HG03097 (cell line): ENCODE measurements at regions not wholly inside any gene's neighbourhood (a gene's known extent, or its start where the extent isn't known, plus 50 kb on each side); places are given as distances from the start of the nearest gene placed in this dataset.
"Not testable (repeated sequence)": the region's sequence is repeated elsewhere in the genome, so short reads cannot be mapped to it uniquely, and the experiment has no call there.

Source experiments
- ATAC-seq: cut with Tn5 transposase; IDR thresholded peaks from one replicate; pipeline ENCODE4 v1.9.1; 2021; ENCODE audit not compliant: unreplicated experiment, low FRiP score

DNA sequence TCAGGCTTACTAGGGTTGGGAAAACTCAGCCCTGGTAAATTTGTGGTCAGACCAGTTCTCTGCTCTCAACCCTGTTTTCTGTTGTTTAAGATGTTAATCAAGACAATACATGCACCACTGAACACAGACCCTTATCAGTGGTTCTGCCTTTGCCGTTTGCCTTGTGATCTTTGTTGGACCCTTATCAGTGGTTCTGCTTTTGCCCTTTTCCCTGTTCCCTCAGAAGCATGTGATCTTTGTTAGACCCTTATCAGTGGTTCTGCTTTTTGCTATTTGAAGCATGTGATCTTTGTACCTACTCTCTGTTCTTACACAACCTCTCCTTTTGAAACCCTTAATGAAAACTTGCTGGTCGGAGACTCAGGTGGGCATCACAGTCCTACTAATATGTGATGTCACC lies 133.9 kb upstream of the NBPF11 start:
- not testable (repeated sequence) for ATAC-seq

GRCh38 chr1:148280831-148281572 lies 128.9 kb upstream of the NBPF11 start:
- not testable (repeated sequence) for ATAC-seq

GRCh38 chr1:148279002-148279542 lies 127.0 kb upstream of the NBPF11 start:
- not testable (repeated sequence) for ATAC-seq

DNA sequence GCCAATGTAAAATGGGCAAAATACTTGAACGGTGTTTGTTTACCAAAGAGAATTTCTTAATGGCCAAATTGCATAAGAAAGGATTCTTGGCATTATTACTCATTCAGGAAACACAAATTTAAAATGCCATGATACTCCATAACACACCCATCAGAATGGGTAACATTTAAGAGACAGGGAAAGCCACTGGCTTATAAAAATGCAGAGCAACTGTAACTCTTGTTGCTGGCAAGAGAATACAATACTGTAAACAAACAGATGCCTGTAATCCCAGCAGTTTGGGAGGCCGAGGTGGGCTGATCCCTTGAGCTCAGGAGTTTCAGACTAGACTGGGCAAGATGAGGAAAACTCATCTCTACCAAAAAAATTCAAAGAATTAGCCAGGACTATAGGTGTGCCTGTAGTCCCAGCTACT lies 125.8 kb upstream of the NBPF11 start:
- not testable (repeated sequence) for ATAC-seq

GRCh38 chr1:148267066-148267465 lies 115.0 kb upstream of the NBPF11 start:
- ATAC-seq: not testable (repeated sequence)

- ATAC-seq: no peak
Measured at GRCh38 chr1:148264374-148265276, 112.5 kb upstream of the NBPF11 start.

- ATAC-seq: no peak
Measured at GRCh38 chr1:148263906-148264255, 111.8 kb upstream of the NBPF11 start.

- peak; percentile 83 for ATAC-seq
Measured at GRCh38 chr1:148263128-148263905, 111.2 kb upstream of the NBPF11 start.

- not testable (repeated sequence) for ATAC-seq
Measured at GRCh38 chr1:148261684-148262083, 109.6 kb upstream of the NBPF11 start.

- not testable (repeated sequence) for ATAC-seq
Measured at GRCh38 chr1:148257886-148258285, 105.8 kb upstream of the NBPF11 start.

DNA sequence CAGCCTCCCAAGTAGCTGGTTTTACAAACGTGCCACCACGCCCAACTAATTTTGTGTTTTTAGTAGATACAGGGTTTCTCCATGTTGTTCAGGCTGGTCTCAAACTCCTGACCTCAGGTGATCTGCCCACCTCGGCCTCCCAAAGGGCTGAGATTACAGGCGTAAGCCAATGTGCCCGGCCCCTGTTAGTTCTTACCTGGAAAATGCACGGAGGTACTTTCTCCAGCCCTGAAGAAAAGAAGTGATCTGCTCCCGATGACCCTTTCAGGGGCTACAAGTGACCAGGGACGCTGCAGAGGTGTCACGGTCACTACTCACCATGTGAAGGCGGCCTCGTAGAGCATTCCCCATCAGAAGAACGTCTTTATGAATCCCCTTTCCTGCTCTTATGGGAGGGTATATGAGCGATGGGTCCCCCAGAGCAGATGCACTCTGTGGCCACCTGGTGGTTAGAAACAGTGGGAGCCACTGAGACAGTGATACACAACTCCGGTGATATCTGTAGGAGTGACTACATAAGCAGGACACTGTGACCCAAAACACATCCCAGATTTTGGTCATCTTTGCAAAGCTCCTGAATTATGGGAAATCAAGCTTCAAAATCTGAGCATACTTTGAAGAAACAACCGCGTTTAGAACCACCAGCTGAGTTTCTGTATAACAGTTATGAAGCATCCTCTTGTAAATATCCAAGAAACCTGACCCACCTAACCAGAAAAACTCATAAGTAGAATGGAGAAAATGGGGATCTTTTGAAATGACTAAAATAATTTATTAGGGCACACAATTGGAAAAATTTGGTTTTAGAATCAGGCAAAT lies 102.7 kb upstream of the NBPF11 start:
- ATAC-seq: not testable (repeated sequence)

GRCh38 chr1:148253808-148254207 lies 101.7 kb upstream of the NBPF11 start:
- ATAC-seq: not testable (repeated sequence)

DNA sequence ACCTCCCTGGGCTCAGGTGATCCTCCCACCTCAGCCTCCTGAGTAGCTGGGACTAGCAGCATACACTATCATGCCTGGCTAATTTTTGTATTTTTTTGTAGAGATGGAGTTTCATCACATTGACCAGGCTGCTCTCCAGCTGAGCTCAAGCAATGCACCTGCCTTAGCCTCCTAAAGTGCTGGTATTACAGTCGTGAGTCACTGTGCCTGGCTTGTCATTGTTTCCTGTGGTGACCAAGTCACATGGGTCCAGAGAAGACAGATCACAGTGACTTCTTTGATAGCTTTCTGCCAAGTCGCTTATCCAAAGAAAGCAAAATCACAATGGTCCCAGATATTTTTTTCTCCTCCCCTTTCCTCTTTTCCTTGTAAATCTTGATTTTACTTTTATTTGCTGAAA lies 96.7 kb upstream of the NBPF11 start:
- not testable (repeated sequence) for ATAC-seq

DNA sequence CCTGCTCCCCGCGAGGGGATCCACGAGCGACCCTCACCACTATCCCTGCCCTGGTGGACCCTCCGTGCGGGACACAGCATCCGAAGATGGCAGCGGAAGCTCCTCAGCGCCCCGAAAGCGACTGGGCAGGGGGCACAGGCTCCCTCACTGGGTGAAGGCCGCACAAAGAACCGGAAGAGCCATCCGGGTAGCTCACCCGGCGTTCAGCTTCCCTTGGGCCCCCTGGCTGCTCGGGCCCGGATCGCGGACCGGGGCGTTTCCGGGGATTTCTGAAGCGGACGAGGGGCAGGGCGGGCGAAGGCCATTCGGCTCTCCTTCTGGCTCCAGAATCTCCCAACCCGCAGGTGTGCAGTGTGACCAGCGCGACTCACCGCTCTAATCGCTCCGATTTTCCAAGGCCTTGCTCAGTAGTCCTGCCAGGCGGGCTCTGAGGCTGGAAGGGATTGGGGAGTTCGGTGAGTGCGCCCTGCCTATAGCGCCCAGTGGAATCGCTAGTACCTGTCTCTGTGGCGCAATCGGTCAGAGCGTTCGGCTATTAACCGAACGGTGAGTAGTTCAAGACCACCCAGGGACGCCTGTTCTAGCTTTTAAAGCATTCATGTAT lies 94.3 kb upstream of the NBPF11 start:
- ATAC-seq: not testable (repeated sequence)

DNA sequence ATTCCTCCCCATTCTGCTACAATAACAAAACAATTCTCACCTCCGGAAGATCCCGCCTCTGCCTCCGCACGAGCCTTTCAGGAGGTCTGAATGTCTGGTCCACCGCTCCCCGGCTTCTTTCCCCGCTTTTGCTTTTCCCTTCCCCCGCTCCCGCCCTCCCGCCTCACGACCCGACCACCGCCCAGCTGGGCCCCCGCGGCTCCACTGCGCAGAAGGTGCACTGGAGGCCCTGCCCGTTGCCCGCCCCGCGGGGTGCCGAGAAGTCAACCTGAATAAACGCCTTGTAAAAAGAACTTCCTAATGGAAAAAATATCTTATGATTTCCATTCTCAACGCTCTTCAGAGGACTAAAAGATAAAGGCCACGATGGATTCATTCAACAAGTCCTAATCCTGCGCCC lies 93.8 kb upstream of the NBPF11 start:
- not testable (repeated sequence) for ATAC-seq

DNA sequence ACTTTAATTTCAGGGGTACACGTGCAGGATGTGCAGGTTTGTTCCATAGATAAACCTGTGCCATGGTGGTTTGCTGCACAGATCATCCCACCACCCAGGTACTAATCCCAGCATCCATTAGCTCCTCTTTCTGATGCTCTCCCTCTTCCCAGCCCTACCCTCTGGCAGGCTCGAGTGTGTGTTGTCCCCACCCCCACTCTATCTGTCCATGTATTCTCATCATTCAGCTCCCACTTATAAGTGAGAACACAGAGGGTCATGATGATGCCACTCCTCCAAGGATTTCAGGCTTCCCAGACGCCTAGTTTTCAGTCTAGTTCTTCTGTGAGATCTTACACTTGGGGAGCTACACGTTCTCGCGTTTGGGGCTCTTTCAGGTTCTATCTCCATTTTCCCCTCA lies 93.4 kb upstream of the NBPF11 start:
- ATAC-seq: not testable (repeated sequence)

- ATAC-seq: not testable (repeated sequence)
Measured at GRCh38 chr1:148233250-148233649, 81.2 kb upstream of the NBPF11 start.

- not testable (repeated sequence) for ATAC-seq
Measured at GRCh38 chr1:148228846-148229245, 76.8 kb upstream of the NBPF11 start.
